SKM-1 treated with dmso at 0.1 percent for 144 hours (cell line): ENCODE measurements at regions not wholly inside any gene's neighbourhood (a gene's known extent, or its start where the extent isn't known, plus 50 kb on each side); places are given as distances from the start of the nearest gene placed in this dataset.
"Not testable (repeated sequence)": the region's sequence is repeated elsewhere in the genome, so short reads cannot be mapped to it uniquely, and the experiment has no call there.

ENCODE experiments used
- DNase-seq: peaks from one replicate; lab custom pipeline; 2025; ENCODE audit not compliant: unreplicated experiment; lab: John Stamatoyannopoulos, UW

DNA sequence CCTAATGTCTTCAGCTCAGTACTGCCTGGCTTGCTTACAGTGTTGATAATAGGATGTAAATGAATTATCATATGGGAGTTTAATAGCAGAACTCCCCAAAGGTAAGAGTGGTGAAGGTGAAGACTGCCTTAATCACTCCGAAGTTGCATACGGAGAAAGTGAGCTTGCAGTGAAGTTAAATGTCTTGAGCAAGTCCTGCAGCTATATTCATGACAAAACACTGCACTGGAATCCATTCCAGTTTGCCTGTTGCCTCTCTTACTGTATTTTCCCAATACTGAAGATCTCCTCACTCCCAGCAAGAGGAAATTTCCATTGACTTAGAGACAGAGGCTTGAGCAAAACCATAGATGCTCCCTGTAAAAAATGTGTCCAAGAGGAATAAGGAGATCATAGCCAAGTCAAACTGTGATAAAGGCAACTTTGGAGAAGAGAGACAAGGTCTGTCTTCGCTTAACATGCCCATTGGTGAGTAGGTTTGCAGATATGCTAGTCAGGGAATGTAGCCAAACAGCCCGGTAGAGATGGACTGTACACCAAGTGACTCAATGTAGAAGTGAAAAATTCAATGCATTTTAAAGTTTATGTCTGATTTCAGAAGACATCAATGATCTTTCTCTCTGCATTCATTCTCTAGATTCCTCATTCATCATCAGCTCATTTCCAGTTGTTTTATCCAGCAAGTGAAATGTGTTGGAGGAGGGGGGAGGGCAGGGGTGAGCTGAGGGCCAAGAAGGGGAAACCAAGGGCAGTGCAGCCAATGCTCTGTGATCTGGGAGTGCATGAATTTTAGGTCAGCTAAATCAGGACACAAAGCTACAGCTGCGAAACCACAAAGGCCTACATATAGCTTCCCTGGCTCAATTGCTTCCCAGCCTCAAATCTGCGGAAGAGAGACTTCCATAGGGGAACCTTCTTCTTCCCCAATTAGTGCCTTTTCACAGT lies 667.1 kb upstream of the NR2F2 start:
- DNase-seq: no peak

DNA sequence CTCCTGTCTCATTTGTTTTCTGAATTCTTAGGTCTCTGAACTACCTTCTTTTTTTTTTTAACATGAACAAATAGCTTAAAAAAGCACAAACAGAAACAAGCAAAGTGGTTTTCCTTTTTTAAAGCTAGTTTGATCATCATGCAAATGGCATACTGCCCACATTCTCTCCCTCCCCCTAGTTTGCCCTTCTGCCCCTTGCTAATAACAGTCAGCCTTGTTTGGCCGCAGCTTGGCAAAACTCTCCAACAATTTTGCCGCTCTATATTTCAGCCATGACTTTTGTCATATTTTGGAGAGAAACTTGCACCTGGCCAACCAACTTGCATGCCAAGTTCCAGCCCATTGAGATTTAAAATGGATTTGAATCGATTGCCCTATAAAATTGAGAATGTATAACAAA lies 666.0 kb upstream of the NR2F2 start:
- DNase-seq: no peak

DNA sequence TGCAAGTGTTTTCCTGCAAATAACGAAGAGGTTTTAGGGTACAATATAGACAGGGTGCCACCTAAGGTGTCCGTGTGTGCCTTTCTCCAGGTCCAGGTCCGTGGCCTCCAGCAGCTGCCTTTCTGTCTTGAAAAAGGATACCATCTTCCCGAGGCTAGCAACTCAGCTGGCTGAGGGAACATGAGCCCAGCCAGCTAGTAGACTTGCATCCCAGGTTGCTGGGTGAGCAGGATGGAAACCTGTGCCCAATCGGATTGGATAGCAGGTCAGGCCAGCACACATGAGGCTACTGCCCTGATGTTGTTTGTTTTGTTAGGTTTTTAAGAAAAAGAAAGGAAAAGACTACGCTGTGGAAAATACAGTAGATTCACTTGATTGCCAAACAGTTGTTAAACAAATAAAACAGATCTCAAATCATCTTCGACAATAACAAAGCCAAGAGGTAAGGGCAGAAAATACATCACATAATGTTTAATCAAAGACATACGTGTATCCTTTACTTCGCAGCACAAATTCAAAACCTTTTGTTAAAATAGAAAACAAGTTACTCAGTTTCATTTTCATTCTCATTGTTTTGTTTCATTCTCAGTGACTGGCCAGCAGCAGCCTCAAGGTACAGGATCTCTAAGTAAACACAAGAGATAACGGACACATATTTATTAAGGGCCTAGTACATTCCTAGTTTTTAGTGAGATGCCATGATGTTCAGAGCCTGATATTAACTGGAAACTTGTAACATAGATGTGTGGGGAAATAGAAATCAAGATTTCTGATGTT lies 661.2 kb upstream of the NR2F2 start:
- DNase-seq: no peak

DNA sequence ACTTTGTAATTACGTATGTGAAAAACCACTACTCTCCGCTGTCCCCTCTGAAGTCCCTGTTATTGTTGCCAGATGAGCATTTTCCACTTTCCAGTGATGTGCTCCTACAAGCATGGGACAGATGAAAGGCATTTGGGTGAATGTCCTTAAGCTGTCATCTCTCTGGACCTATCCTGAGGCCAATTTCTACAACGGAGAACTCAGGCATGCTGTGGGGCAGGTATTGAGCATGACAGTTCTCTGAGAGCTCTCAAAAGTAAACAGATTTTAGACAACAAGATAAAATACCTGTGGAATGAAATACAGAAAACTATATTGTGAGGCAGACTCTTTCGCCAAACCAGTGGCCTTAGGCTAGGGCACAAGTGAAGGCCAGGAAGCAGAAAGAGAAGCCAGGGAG lies 656.5 kb upstream of the NR2F2 start:
- no peak for DNase-seq

DNA sequence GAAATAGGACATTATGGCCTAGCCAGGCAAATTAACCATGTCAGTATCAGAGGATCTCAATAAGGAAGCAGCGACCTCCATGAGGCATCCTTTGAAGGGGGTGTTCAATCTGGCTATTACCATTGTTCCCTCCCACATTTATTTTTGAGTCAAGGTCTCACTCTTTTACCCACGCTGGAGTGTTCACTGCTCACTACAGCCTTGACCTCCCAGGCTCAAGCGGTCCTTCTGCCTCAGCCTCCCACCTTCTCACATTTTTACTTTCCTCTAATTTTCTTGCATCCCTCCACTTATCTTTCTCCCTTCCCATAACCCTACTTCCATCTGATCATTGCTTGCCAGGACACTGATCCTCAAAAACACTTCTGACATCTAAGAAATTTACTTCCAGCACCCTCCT lies 654.0 kb upstream of the NR2F2 start:
- no peak for DNase-seq

DNA sequence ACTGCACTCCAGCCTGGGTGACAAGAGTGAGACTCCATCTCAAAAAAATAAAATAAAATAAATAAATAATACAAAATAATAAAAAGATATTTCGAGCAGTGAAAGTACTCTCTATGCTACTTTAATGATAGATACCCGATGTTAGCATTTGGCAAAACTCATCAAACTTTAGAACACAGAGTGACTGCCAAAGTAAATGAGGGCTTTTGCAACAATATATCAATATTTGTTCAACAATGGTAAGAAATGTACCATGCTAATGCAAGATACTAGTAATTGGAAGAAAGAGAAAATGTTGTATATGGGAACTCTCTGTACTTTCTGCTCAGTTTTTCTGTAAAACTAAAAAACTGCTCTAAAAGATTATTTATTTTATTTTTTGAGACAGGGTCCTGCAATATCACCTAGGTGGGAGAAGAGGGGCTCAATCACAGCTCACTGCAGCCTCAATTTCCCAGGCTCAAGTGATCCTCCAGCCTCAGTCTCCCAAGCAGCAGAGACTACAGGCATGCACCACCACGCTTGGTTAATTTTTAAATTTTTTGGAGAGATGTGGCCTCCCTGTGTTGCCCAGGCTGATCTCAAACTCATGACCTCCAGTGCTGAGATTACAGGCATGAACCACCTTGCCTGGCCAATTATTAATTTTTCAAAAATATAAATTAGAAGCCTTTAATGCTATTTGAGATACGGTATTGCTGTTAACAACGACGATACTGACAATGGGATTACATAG lies 650.5 kb upstream of the NR2F2 start:
- no peak for DNase-seq

DNA sequence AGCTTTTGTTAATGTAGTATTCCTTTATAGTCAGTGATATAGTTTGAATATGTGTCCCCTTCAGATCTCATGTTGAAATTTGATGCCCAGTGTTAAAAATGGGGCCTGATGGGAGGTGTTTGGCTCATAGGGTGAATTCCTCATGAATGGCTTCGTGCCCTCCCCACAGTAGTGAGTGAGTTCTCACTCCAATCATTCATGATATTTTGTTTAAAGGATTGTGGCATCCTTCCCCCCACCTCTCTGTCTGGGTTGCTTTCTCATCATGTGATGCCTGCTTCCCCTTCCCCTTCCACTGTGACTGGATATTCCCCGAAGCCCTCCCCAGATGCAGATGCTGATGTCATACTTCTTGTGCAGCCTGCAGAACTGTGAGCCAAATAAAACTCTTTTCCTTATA lies 649.8 kb upstream of the NR2F2 start:
- no peak for DNase-seq

DNA sequence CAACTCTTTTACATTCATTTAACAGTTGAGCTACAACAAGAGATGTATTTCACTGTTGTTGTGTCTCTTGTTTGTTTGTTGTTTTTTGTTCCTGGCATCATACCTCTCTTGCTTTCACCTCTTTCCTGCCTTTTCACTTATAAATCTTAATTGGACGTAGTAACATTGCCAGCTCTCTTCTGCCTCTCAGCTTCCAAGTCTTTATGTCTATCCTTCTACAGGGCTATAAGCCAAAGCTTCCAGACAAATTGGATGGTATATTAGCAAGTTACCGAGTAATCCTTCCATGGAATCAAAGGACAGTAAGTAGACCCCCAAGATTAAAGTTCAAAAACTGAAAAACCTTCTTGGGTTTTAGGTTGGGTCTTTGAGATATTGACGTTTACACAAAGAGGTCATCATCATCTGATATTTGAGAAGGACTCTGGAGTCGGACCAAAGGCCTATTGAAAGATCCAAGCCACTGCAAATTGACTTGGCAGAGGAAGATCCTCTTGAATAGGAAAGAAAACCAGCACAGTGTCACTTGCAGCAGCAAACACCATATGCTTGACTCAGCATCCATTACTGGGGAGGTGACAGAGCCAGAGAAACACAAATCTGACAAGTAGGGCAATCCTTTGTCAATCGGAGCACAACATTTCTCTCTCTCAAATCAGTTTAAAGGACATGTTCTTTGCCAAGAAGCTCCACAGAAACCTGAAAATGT lies 648.5 kb upstream of the NR2F2 start:
- no peak for DNase-seq

DNA sequence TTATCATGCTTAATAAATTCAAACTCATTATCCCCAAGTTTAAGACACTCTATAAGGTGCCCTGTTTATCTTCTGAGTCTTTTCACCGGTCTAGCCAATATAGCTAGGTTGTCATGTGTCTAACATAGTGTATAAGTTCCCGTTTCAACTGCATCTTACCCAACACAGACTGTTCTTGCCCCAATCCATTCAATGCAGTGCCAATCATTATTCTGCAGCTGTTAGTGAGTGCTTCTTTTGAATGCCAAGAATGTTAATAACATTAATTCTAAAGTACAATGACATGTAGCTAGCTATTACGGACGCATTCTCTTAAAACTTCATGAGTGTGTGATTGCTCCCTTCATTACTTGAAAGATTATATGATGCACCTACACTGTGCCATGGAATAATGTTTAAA lies 646.4 kb upstream of the NR2F2 start:
- DNase-seq: no peak

DNA sequence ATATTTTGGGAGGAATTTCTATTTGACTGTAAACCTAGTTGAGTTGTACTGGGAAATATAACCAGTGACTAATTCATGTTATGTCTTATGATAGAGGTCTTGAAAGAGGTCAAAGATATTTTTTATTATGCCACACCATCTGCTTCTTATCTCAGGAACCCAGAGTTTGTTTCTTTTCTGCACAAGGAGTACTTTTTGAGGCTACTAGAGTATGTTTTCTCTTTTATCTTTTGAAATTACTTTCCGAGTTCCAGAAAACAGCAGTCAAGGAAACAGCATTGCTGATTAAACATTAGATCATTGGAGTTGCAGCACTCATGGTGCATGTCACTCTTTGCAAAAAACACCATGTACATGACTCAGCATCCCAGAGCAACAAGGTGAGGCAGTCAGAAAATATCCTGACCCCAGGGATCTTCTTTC lies 645.8 kb upstream of the NR2F2 start:
- DNase-seq: no peak

DNA sequence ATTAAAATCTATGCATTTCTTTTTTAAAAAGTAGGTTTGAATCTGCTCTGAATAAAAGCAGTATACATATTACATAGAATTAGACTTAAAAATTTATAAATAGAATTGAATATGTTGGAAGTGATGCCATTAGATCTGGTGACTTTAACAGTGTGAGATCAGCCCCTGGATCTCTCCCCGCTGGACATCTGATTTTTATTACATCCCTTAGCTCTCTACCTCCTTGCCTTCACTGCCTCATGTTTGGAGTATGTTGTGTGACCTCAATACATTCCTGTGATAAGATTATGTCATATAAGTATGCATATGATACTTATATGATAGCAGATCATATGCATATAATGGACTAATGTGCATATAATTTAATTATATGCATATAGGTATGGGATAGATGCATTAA lies 643.4 kb upstream of the NR2F2 start:
- DNase-seq: no peak

DNA sequence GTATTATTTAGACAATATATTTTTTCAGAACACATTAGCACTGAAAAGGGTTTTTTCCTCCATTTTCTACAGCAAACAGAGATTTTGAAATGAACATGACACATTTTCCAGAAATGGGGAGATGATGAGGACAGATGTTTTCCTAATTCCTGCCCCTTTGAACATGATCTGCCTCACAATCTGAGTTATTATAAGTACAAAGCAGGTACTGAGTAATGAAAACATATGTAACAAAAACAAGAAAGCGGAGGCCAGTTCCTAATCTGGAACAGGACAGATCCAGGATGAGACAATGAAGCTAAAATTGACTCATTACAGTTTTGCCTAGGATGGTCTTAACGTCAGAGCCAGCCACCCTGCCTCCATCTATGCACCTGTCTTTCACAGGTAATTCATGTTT lies 642.8 kb upstream of the NR2F2 start:
- DNase-seq: no peak

DNA sequence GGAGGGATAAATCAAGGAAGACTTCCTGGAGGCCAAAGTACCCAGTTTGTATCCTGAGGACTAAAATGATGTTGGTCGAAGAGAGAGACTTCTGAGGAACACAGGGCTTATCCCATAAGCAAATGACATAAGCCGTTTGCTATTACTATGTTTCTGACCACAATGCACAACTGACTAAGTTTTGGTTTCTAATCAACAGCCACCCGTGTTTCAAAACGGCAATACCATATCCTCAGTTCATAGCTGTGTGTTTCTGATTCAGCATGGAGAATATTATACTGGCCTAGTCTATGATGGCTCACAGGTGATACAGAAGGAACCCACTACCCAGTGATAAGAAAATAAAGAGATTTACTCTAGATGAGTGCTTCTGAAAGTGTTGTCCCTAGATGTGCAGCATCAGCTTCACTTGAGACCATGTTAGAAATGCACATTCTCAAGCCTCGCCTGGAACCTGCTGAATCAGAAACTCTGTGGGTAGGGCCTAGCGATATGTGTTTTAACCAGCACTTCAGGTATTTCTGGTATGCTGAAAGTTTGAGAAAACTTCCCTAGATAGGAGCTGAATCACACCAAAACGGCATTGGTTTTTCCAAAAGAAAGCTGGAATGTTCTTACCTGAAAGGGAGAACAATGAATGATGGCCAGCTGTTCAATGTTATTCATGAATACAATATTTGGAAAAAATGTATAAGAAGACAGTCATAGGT lies 639.7 kb upstream of the NR2F2 start:
- no peak for DNase-seq

DNA sequence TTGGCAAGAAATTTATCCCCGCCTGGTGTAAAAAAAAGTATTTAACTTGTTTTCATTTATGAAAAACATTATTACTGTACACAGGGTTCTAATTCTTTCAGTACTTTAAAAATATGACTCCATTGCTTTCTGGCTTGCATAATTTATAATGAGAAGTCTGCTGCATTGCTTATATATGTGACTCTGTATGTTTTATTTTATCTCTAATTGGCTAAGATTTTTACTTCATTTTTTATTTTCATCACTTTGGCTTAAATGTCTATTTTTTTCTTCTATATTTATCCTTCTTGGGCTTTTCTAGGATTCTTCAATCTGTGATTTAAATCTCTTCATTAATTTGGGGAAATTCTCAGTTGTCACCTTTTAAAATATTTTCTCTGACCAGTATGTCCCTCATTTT lies 636.6 kb upstream of the NR2F2 start:
- no peak for DNase-seq

DNA sequence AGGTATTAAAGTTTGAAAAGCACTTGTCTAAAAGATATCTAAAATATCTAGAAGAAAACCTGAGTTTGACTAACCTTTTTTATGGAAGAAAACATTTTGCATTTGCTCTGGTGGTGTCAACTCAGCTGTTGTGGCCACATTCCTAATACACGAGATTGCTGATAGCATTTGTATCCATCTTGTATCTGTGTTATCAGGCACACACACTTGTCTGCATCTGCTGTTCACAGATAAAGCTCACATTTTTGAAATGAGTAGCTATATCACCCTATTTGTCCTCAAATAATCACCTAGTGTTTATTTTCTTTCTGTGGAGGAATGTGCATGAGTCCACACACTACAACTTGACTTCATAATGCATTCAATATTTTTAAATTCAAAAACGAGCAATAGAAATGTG lies 632.3 kb upstream of the NR2F2 start:
- DNase-seq: no peak

DNA sequence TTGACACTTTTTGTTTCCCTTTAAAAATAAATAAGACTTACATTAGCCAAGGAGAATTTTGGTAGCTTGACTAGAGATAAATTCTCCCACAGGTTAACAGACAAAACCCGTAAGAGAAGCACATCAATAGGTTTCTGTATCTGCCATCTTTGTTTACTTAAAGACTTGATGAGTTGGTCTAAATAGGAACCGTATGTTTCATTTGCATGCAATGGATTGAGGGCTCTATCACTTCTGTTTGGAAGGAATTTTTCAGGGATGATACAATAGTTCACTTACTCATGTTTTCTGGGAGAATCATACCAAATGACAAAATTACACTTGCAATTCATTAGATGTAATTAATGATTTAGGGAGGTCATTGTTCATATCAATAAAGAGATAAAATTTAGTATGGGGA lies 631.5 kb upstream of the NR2F2 start:
- no peak for DNase-seq

DNA sequence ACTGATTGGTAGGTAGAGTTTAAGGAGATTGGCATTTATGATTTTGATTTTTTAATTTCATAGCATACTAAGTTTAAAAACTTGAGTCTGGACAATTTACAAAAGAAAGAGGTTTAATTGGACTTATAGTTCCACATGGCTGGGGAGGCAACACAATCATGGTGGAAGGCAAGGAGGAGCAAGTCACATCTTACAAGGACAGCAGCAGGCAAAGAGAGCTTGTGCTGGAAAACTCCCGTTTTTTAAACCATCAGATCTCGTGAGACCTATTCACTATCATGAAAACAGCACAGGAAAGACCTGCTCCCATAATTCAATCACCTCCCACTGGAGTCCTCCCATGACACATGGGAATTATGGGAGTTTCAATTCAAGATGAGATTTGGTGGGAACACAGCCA lies 630.9 kb upstream of the NR2F2 start:
- no peak for DNase-seq

DNA sequence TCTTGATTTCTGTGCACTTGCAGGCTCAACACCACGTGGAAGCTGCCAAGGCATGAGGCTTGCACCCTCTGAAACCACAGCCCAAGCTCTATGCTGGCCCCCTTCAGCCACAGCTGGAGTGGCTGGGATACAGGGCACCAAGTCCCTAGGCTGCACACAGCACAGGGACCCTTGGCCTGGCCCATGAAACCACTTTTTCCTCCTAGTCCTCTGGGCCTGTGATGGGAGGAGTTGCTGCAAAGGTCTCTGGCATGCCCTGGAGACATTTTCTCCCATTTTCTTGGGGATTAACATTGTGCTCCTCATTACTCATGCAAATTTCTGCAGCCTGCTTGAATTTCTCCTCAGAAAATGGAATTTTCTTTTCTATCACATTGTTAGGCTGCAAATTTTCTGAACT lies 629.8 kb upstream of the NR2F2 start:
- DNase-seq: not testable (repeated sequence)

DNA sequence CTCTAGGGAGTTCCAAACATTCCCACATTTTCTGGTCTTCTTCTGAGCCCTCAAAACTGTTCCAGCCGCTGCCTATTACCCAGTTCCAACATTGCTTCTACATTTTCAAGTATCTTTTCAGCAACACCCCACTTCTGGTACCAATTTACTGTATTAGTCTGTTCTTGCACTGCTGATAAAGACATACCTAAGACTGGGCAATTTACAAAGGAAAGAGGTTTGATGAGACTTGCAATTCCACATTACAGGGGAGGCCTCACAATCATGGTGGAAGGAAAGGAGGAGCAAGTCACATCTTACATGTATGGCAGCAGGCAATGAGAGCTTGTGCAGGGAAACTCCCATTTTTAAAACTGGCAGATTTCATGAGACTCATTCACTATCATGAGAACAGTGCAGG lies 629.1 kb upstream of the NR2F2 start:
- DNase-seq: no peak

DNA sequence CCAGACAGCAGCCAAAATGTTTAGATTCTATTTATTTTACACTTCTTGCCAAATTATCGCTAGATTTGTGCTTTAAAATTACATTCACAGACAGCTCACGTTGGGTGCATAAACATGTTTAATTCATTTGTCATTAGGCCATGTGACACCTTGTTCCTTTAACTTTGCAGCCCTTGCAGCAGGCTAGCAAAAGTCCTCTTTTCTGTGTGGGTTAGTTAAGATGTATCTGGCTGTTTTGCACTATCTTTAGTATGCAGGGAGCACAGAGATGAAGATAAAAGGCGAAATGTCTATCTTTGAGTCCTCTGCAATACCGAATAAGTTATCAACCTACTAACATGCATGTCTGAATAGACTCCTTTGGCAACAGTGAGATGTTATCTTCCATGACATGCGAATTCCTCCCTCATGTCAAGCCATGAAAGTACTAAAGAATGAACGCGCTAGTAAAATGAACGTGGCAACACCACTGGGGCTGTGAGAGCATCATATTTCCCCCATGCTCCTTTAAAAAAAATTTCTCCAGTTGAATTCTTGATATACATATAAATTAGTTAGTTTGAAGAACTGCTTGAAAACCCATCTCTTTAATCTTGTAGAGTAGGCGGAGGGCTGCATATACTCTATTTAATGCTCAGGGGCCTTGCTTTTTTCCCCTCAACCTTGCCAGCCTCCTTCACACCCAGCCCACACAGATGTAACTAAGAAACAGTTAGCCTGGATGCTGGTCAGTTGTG lies 620.4 kb upstream of the NR2F2 start:
- DNase-seq: no peak
